GM12874 (cell line): ENCODE measurements at regions not wholly inside any gene's neighbourhood (a gene's known extent, or its start where the extent isn't known, plus 50 kb on each side); places are given as distances from the start of the nearest gene placed in this dataset.

ENCODE experiments used
- CTCF ChIP-seq: IDR thresholded peaks from 2 replicates; pipeline ENCODE4 v1.5.1; 2011; ENCODE audit warnings: low read depth, mild to moderate bottlenecking, control low read depth, low read length, moderate library complexity; ENCODE audit not compliant: insufficient read depth

- no peak for TF ChIP-seq CTCF
Measured at GRCh38 chr7:131800008-131800407, 243.6 kb upstream of the PODXL start.

DNA sequence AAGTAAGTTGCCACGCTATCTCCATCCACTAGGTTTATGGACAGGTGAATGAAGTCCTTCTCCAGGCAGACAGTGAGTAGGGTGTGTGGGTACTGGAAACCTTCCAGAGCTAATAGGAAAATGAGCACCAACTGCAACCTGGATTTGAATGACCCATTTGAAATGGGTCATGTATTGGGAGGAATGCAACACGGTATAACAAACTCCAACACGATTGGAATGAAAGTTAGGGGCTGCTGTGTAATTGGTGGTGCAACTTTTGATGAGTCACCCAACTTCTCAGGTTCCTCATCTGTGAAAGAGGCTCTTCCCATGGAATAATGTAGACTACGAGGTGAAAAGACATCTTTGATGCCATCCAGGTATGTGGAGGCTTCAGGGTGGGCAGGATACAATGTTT lies 241.4 kb upstream of the PODXL start:
- no peak for TF ChIP-seq CTCF

- no peak for TF ChIP-seq CTCF
Measured at GRCh38 chr7:131795400-131795799, 239.0 kb upstream of the PODXL start.

- no peak for TF ChIP-seq CTCF
Measured at GRCh38 chr7:131792311-131792710, 235.9 kb upstream of the PODXL start.

DNA sequence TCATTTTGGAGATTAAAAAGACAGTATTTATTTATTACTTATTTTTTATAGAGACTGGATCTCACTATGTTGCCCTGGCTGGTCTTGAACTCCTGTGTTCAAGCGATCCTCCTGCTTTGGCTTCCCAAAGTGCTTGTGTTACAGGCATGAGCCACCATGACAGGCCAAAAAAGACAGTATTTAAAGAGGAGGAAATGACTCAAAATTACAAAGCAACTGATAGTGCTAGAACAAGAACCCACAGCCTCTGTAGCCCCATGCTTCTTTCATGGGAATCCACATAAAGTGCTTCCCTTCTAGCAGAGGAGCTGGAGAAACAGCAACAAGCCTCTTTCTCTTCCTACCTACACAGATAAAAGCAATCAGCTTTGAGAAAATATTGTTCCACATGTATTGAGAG lies 230.7 kb upstream of the PODXL start:
- no peak for TF ChIP-seq CTCF

DNA sequence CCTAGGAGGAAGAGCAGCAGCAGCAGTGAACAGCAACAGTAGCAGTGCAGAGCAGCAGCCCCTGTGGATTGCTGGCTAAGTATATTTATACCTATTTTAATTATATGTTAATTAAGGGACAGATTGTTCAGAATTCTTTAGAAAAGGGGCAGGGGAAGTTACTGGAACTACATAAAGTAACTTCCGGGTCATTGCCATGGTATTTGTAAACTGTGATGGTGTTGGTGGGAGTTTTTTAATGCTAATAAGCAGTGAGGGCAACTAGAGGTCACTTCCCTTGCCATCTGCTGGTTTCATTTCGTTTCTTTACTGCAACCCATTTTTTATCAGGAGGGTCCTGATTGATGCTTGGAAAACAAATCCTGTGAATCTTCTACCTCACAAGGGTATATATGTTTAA lies 229.8 kb upstream of the PODXL start:
- TF ChIP-seq CTCF: no peak

DNA sequence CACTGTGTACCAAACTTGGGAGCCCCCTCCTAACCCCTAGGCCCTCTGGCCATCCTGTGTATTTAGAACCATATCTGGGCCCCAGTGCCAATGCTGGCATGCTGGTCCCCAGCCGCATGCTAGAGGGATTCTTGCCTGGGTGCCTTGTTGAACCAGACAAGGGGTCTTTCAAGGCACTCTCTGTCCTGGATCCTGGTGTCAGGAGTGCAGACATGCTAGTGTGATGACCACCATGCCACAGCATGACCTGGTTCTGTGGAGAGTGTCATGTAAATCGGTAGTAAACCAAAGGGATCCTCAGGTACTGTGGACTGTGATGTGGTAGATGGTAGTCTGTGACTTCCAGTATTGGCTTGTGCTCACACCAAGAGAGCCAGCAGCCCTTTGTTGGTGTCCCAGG lies 222.2 kb upstream of the PODXL start:
- no peak for TF ChIP-seq CTCF
